RPMI7951 (cell line): ENCODE measurements at regions not wholly inside any gene's neighbourhood (a gene's known extent, or its start where the extent isn't known, plus 50 kb on each side); places are given as distances from the start of the nearest gene placed in this dataset.

Source experiments
- DNase-seq: peaks from one replicate; pipeline ENCODE4 v3.0.0-alpha.2; 2012; ENCODE audit warnings: low read depth

DNA sequence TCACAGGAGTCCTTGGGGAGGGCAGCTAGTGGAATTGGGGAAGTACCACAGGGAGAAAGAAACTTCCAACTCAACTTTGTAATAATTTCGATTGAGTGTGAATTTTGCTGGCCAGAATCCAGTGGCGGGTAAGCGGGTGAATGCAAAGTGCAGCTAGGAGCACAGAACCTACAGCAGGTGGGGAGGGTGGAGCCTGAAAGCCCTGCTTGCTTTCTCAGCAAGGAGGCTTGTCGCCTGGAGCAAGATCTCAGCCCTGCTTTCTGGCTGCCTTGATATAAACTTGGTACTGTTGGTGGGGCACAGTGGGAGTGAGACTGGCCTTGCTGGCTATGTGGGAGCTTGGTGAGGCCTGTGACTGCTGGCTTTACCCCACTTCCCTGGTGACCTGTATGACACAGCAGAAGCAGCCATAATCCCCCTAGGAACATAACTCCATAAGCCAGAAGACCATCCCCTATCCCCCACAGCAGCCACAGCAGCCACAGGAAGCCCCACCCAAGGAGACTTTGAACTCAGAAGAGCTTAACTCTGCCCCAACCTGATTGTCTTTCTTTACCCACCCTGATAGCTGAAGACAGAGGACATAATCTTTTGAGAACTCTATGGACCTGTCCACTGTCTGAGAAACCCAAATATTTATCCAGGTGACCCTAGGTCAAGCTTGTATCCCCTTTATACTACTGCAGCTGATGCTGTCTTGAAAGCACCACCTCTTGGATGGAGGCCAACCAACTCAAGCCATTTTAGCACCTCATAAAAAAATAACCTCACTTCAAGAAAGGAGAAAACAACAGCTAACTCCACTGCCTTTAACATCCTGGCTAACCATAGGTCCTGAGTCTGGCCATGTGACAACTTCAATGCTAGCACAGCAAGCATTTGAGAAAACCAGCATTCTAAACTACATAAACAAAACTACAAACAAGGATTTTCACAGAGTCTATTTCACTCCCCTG, 87.2 kb upstream of the PDE5A start:
- DNase-seq = no peak

DNA sequence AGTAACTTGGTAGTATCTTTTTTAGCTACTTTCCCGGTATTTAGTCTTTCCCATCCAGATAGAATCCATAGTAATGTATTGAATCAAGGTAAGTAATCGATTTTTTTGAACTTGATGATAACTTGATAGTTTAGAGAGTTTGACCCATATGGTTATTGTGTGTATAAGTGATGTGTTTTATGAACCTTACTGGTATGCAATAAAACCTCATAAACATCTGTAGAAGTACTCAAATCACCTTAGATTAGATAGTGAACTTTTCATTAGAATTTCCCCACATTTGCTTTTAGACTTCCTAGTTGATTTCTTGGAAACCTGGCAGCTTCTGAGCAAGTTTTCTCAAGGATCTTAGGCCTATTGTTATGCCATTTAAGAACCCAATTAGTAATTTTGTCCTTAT, 80.8 kb upstream of the PDE5A start:
- DNase-seq = no peak

DNA sequence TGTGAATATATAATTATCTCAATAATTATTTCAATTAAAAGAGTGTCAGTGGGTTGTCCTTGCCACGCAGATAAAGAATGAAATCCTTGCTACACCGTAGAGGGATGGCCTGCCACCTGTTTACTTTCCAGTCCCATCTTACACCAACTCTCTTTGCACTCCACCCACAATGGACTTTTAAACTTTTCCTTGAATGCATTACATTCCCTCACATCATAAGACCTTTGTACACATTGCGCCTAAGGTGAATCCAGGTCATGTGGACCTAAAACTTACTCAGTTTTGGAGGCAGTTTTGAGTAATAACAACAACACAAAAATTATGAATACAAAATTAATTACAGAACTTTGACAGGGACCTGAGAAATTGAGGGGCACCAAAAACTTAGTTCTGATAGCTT, 78.7 kb upstream of the PDE5A start:
- no peak for DNase-seq

DNA sequence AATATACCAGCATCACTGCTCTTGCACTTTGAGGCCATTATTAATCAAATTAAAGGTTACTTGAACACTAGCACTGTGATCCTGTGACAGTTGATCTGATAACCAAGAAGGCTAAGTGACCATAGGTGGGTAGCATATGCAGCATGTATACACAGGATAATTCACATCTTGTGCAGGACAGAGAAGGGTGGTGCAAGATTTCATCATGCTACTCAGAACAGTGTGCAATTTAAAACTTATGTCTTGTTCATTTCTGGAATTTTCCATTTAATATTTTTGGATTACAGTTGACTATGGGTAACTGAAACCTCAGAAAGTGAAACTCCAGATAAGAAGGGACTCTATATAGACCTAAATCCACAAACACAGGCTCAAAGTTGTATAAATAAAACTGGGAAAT, 78.2 kb upstream of the PDE5A start:
- no peak for DNase-seq

DNA sequence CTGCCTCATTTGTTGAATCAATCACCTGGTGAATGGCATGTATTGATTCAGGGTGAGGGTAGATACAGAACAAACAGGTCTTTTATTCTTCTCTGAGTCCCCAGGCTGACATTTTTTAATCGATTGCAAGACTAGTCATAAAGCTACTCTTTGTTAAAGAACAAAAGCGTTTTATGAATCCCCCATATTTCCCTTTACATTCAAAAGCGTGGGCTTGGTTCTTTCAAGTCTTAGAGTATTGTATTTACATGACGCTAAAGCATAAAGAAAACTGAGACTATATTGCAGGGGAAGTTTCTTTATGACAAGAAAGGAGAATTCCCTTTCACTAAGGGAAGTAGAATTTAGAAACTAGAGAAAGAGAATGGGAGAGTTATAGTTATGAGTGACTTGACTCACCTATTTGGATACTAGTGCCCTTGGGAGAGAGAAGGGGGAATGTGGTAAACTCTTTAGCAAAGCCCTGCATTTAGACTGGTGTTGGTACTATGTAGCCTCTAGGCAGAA, 69.3 kb upstream of the PDE5A start:
- no peak for DNase-seq

DNA sequence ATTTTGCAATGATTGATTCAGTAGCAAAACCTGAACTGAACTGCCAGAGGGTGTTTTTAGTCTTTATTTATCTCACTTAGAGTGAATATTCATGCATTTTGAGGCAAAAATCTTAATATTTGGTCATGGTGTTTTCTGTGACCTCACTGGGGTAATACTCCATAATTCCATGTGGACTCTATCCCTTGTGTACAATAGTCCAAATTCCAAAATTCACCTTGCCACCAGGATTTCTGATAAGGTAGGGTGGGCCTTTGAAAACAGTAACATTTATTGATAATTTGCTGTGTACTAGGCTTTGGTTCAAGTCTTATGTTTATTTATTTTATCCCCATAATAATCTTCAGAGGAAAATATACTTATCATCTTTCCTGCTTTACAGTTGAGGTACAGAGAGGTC, 68.4 kb upstream of the PDE5A start:
- DNase-seq = no peak

DNA sequence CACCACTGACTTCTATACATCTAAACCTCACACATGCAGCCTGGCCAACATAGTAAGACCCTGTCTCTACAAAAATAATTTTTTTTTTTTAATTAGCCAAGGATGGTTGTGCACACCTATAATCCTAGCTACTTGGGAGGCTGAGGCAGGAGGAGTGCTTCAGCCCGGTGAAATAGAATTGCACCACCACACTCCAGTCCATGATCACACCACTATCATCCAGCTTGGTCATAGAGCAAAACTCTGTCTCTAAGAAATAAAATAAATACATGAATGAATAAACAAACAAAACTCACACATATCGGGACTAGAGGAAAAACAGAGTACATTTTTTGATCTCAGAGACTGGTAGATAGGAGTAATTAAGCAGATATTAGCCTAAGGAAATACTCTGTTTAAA, 66.6 kb upstream of the PDE5A start:
- no peak for DNase-seq

DNA sequence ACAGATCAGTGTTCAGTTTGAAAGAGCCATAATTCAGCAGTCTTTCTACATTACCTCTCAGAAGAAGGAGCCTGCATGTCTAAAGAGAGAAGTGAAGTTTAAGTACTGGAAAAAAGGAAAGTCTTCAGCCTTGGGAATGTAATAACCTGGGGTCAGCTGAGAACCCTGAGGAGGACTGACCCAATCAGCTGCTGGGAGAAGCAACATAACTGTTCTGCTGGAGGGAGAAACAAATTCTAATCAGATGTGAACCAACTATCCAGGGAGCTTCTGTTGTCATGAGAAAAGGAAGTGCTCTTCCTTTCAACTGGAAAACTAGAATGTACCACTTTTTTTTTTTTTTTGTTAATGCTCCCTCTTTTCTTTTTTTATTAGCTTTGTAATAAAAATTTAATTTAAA, 64.5 kb upstream of the PDE5A start:
- DNase-seq = no peak

DNA sequence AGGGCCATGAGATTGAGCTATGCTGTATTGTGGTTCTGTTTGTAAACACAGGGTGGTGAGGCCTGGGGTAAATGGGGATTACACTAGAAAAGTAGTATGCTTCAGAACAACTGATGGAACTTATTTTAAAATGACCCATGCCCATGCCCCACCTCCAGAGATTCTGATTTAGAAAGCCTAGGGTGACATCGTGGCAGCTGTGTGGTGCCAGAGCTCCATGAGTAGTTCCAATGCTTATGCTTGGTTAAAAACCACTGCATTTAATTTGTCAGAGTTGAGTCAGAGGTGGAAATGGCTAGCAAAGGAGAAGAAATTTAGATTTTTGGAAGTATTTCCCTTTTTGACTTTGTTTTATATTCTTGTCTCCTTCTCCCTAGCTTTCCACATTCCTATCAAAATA, 63.4 kb upstream of the PDE5A start:
- DNase-seq = no peak

DNA sequence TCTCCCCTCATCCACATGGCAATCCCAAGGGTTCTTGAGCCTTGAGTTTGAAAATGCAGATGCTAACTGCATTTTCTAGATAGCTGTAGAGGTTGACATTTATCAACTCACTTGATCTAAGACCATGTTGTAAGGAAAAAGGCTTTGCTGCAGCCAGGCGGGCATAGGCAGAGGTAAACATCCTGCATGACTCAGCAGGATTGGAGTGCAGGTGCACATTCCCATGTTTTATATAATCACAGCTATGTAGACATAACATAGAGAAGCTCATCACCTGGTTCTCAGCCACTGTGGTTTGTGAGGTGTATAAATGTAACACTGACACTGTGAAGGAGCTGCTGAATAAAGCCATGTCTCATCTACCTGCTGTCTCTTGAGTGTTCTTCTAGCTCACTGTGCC, 62.3 kb upstream of the PDE5A start:
- no peak for DNase-seq

DNA sequence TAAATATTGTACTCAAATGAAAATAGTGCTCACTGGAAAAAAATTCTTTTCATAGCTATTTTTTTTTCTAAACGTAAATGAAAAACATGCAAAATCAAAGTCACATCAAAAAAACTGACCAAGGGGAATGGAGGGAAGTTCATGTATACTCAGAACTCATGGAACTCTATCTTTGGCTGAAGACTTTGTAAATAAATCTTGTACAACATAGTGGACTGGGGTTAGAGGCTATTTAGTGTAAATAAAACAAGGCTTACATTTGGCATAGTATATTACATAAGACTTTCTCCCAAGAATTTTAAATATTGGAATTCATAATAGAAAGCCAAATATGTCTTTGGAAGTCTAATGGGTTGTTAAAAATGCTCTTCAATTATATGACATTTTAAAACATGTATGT, 59.8 kb upstream of the PDE5A start:
- DNase-seq = no peak

DNA sequence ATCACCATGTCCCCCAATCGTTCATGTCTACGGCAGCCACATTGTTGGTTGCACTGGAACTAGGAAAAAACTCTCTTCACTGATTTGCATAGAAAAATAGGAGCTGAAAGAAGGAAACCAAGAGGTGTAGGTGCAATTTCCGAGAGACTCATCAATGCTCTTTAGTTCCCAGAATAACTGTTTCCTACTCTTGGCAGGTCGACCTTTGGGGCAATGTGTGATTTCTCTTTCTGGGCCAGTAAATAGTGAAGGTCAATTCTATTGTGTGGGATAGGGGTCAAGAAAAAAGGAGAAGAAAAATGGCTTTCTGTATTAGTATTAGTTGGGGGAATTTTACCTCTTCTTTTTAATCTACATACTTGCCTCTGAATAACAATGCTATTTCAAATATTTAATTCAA, 55.9 kb upstream of the PDE5A start:
- DNase-seq = no peak

DNA sequence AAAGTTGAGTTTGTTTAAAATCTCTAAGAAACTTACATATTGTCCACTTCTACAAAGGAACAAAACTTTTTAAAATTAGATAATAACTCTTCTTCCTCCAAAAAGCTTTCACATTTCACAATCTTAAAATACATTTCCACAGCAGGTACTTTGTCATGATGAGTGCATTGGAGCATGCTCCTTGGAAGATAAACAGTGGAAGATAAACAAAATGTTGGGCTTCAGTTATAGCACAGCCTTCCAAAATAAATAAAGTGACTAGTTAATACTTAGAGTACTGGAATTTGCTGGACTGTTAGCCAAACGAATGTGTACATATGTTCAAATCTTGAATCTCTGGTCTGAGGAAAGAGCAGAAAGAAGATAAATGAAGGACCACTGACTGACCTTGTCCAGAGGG, 54.9 kb upstream of the PDE5A start:
- no peak for DNase-seq

DNA sequence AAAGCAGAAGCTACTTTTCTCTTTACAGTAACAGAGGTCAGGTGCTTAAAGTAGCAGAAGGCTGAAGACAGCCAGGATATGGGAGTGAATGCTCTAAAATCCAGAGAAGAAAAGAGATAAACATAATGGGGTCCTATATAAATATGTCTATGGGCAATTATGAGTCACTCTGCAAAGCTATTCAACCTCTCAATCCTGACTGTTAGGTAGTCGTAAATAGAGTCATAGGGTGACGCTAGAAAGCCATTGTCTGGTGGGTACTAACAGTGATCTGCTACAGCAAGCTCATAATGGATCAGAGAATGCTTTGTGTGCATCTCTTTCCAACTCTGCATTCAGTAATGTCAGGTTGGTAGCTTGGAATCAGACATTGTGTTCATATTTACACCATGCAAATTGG, 53.5 kb upstream of the PDE5A start:
- DNase-seq = no peak

DNA sequence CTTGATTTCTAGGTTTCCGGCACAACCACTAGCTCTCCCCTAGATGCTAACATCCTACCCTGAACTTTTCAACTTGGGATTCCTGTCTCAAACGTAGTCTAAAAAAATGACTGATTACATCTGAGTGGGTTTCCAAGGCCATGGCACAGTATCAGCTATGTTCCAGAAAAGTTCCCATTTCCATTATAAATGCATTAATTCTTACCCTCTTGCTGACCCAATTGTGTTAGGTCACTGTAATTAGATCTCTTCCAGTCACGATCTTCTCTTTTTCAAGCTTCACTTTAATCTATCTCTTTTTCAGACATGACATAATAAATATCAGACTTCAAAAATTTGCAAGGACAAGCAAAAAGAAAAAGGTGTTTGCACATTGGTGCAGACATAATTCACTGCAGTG, 50.6 kb upstream of the PDE5A start:
- no peak for DNase-seq

DNA sequence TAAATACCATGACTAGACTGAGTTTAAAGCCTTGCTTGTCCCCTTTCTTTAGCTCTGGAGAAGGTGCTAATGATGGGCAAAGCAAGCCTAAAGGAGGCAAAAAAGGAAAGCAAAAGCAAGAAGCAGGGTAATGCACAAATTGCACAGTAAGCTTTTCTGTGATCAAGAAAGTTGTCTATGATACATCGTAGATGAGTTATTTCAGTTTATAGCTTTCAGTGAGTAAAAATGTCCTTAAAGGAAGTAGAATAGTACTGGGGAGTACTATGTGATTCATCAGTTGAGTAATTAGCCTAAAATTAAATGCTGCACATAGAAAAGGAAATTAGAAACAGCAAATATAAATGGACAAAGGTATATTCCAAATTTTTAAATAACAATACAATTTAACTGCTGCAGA, 50.2 kb upstream of the PDE5A start:
- DNase-seq = no peak
